Lung microvascular endothelial cell (primary cell): ENCODE measurements at regions not wholly inside any gene's neighbourhood (a gene's known extent, or its start where the extent isn't known, plus 50 kb on each side); places are given as distances from the start of the nearest gene placed in this dataset.
A peak's percentile ranks its signal among the peaks of the same experiment; 100 is the strongest.
"Not testable (repeated sequence)": the region's sequence is repeated elsewhere in the genome, so short reads cannot be mapped to it uniquely, and the experiment has no call there.

ENCODE experiments used
- DNase-seq, 2 donors: peaks; one replicate each; pipeline versions ENCODE4 v3.0.0 to v3.0.0-alpha.2; 2010; ENCODE audit warnings: low read depth in 2 of 2

GRCh38 chr14:36411951-36412350 lies 91.5 kb upstream of the MBIP start:
- not testable (repeated sequence) for DNase-seq

DNA sequence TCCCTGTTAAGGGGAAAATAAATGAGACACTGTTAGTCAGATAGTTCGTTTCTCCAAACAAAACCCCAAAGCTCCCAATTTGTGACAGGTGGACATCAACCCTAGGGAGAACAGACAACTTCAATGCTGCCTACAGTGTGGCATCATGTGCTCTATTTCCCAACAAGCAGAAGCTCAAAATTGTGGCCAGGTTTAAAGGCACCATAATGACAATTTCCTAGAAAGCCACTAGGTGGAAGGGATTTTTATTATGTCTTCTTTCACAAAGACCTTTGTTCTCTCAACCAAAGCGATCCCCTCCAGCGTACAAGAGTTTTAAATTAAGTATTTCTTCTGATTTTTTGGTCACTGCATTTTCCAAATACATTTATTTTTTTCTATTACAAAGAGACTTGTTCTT lies 88.0 kb upstream of the MBIP start:
- no peak for DNase-seq

- DNase-seq, result no peak
Observed at GRCh38 chr14:36405589-36406274, 85.3 kb upstream of the MBIP start.

- no peak for DNase-seq
Observed at GRCh38 chr14:36402867-36403266, 82.4 kb upstream of the MBIP start.

- no peak for DNase-seq
Observed at GRCh38 chr14:36398463-36399291, 78.2 kb upstream of the MBIP start.

- no peak for DNase-seq
Observed at GRCh38 chr14:36397357-36397756, 76.9 kb upstream of the MBIP start.

DNA sequence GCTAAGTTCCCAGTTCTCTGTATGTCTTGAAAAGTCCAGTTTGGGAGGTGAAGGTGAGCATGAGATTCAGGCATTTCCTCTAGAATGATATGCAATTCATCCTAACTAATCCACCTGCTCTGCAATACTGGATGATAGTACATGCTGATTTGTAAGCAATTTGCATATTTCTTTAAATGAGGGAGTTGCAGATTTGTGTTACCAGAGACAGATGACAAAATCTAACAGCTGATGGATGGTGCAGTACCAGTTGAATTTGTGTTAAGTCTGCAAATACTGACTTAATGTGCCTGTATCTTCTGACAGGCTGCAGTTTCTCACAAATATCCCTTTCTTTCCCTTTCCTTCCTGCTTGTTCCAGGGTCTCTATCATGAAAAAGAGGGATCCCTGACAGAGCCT lies 76.4 kb upstream of the MBIP start:
- no peak for DNase-seq

DNA sequence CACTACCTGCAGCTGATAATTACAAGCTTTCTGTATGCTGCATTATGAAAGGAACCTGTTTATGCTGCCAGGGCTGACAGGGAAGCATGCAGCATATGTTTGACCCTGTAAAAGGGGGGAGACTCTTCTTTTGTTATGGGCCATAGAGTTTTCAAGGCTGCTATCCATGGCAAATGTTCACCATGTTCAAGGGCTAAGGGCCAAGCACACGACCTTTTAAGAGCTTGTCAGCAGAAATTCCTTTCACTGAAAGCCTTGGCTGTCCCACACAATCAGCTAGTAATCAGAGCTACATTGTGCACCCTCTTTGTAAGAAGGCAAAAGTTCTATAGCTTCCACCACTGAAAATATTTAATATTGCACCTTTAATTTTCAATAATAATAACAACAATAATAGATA lies 74.2 kb upstream of the MBIP start:
- DNase-seq, result no peak

DNA sequence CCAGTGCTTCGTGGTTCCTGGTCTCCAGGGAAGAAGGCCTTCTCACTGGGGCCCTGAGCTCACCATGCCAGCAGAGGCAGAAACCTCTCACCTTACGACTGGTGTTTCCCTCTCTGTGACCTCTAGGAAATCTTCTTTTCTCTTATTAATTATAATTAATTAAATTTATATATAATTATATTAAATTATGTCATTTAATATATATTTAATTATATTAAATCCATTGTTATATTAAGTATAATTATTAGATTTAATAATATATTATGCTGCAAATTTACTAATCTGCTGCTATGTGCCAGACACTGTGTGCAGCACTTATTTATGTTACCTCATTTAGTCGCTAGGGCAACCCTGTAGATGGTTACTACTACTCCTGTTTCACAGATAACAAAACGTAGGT lies 70.3 kb upstream of the MBIP start:
- DNase-seq, result no peak

DNA sequence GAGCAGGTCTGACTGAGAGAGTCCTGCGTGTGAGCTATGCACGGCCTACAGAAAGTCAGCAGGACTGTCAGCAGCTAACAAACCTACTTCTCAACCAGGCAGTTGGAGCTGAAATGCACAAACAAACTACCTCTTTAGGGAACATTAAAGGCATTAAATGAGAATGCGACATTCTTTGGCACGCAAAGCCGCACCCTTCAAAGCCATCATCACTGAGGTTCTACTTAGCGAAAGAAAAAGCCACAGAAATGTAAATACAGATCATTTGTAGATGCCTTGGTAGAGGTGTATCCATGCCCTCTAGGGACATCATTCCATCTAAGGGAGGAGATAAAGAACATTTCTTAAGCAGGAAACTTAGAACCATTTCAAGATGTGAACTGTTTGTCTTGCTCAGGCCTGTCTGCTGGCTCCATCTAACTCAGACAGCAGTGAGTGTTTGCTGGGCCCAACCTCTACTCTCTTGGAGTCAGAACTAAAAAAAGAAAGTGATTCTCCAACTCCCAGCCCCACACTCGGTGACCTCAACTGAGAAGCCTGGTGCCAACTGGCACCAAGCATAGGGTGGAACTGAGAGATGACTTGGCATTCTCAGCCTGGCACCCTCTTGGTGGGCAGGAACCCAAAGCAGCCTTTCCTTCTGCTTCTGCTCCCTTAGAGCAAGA lies 63.5 kb upstream of the MBIP start:
- DNase-seq, result no peak

- DNase-seq, result peak; percentile 82 to 84
Observed at GRCh38 chr14:36373982-36374673, 53.7 kb upstream of the MBIP start.
